ENCODE measurements at regions not wholly inside any gene's neighbourhood (a gene's known extent, or its start where the extent isn't known, plus 50 kb on each side); places are given as distances from the start of the nearest gene placed in this dataset.

DNA sequence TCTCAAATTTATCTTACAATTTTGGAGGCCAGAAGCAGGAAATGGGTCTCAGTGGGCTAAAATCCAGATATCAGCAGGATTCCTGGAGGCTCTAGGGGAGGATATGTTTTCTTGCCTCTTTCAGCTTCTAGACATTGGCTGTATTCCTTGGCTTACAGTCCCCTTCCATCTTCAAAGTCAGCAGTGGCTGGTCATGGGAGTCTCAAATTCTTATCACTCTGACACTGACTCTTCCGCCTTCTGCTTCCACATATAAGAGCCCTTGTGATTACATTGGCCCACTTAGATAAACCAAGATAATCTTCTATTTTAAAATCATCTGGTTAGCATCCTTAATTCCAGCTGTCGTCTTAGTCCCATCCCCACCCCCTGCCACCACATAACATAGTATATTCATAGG is 113.0 kb downstream of the PCDH7 start:
- FAIRE-seq: no peak
- Histone ChIP-seq H3K4me1 (no peaks in the 10 kb centered on the region), H3K4me3 (no peak overlapping the region), H3K4me2 (no peak overlapping the region), H3K27ac (no peak overlapping the region), H3K9me3 (no peaks in the 10 kb centered on the region)
- no peak for ATAC-seq
- no peak for TF ChIP-seq RFX5 (IDR thresholded peaks at IDR 0.05)
- TF ChIP-seq RAD21 (conservative IDR thresholded peaks at IDR 0.05 in 1 of 2, IDR thresholded peaks at IDR 0.05 in 1 of 2): no peak
- TF ChIP-seq HDAC2 (IDR thresholded peaks at IDR 0.05): no peak
- TF ChIP-seq HOXB13 (CRISPR knock-in tag; IDR thresholded peaks at IDR 0.05; ENCODE audit: low read depth): no peak
- TF ChIP-seq CBX2 (IDR thresholded peaks at IDR 0.05; ENCODE audit: borderline replicate concordance, low read depth): no peak
- TF ChIP-seq CHD2 (IDR thresholded peaks at IDR 0.05; ENCODE audit: low read length, partially characterized antibody): no peak
- TF ChIP-seq ZFP36 (IDR thresholded peaks at IDR 0.05; ENCODE audit: borderline replicate concordance, partially characterized antibody): no peak
- no peak for TF ChIP-seq RNF2 (IDR thresholded peaks at IDR 0.05; ENCODE audit: borderline replicate concordance, low read depth)
- TF ChIP-seq, protein P1, sequence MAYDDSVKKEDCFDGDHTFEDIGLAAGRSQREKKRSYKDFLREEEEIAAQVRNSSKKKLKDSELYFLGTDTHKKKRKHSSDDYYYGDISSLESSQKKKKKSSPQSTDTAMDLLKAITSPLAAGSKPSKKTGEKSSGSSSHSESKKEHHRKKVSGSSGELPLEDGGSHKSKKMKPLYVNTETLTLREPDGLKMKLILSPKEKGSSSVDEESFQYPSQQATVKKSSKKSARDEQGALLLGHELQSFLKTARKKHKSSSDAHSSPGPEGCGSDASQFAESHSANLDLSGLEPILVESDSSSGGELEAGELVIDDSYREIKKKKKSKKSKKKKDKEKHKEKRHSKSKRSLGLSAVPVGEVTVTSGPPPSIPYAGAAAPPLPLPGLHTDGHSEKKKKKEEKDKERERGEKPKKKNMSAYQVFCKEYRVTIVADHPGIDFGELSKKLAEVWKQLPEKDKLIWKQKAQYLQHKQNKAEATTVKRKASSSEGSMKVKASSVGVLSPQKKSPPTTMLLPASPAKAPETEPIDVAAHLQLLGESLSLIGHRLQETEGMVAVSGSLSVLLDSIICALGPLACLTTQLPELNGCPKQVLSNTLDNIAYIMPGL (CRISPR knock-in tag; IDR thresholded peaks at IDR 0.05; ENCODE audit: borderline replicate concordance): no peak
- TF ChIP-seq, protein P2, sequence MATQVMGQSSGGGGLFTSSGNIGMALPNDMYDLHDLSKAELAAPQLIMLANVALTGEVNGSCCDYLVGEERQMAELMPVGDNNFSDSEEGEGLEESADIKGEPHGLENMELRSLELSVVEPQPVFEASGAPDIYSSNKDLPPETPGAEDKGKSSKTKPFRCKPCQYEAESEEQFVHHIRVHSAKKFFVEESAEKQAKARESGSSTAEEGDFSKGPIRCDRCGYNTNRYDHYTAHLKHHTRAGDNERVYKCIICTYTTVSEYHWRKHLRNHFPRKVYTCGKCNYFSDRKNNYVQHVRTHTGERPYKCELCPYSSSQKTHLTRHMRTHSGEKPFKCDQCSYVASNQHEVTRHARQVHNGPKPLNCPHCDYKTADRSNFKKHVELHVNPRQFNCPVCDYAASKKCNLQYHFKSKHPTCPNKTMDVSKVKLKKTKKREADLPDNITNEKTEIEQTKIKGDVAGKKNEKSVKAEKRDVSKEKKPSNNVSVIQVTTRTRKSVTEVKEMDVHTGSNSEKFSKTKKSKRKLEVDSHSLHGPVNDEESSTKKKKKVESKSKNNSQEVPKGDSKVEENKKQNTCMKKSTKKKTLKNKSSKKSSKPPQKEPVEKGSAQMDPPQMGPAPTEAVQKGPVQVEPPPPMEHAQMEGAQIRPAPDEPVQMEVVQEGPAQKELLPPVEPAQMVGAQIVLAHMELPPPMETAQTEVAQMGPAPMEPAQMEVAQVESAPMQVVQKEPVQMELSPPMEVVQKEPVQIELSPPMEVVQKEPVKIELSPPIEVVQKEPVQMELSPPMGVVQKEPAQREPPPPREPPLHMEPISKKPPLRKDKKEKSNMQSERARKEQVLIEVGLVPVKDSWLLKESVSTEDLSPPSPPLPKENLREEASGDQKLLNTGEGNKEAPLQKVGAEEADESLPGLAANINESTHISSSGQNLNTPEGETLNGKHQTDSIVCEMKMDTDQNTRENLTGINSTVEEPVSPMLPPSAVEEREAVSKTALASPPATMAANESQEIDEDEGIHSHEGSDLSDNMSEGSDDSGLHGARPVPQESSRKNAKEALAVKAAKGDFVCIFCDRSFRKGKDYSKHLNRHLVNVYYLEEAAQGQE (IDR thresholded peaks at IDR 0.05): no peak
- no peak for TF ChIP-seq ZC3H11A (IDR thresholded peaks at IDR 0.05)
- TF ChIP-seq, protein P3, sequence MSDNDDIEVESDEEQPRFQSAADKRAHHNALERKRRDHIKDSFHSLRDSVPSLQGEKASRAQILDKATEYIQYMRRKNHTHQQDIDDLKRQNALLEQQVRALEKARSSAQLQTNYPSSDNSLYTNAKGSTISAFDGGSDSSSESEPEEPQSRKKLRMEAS (IDR thresholded peaks at IDR 0.05): no peak
- TF ChIP-seq, protein P4, sequence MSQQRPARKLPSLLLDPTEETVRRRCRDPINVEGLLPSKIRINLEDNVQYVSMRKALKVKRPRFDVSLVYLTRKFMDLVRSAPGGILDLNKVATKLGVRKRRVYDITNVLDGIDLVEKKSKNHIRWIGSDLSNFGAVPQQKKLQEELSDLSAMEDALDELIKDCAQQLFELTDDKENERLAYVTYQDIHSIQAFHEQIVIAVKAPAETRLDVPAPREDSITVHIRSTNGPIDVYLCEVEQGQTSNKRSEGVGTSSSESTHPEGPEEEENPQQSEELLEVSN (IDR thresholded peaks at IDR 0.05; ENCODE audit: borderline replicate concordance, low read depth): no peak
- no peak for TF ChIP-seq ZSCAN20 (CRISPR knock-in tag; IDR thresholded peaks at IDR 0.05)
- TF ChIP-seq BHLHE40 (IDR thresholded peaks at IDR 0.05; ENCODE audit: low read depth, low read length): no peak
- no peak for DNase-seq (ENCODE audit: low read depth in 1 of 2, low spot score in 1 of 2)
- CTCF ChIA-PET: no interaction called here
- WGBS (ENCODE audit: missing lambda C conversion rate): 25% methylated on average over 2 of the region's 2 CpGs
- POLR2A ChIA-PET: no interaction called here

DNA sequence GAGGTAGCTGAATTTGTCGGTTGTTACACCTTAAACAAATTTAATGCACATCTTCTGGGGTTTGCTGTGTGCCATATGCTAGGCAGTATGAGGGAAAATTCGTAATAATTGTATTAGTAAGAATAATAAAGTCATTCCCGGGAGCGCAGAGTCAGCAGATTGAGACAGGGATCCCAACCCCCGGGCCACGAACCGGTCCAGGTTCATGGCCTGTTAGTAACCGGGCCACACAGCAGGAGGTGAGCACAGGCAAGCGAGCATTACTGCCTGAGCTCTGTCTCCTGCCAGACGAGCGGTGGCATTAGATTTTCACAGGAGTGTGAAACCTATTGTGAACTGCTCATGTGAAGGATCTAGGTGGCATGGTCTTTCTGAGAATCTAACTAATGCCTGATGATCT is 114.9 kb downstream of the PCDH7 start:
- CTCF ChIA-PET: no interaction called here
- Histone ChIP-seq H3K4me3 (no peak overlapping the region), H3K4me1 (no peaks in the 10 kb centered on the region), H3K27ac (no peak overlapping the region), H3K4me2 (no peak overlapping the region), H3K9me3 (no peaks in the 10 kb centered on the region)
- no peak for TF ChIP-seq GATA3 (IDR thresholded peaks at IDR 0.05; ENCODE audit: borderline replicate concordance)
- no peak for TF ChIP-seq RFX5 (IDR thresholded peaks at IDR 0.05)
- TF ChIP-seq CHD4 (IDR thresholded peaks at IDR 0.05; ENCODE audit: borderline replicate concordance): no peak
- no peak for TF ChIP-seq TP53 (CRISPR knock-in tag; IDR thresholded peaks at IDR 0.05)
- ATAC-seq (no peak), DNase-seq (ENCODE audit: low read depth in 1 of 2, low spot score in 1 of 2) (no peak), FAIRE-seq (no peak)
- 16% methylated on average over 4 of the region's 11 CpGs for WGBS (ENCODE audit: missing lambda C conversion rate)
- POLR2A ChIA-PET: no interaction called here

DNA sequence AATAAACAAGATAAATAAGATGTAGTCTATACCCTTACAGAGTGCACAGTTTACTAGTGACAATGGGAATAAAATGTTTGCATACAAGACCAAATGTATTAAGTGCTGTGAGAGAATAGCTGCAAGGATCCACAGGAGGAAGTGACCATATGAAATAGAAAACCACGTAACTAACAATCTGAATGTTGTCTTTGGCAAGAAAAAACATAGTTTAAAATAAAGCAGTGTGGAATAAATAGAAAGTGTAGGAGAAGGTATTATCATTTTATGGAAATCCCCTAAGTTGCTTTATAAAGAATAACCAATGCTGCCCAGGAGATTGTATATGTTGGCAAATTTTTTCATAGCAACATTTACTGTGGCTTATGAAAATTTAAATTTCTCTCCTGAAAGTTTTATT is 116.1 kb downstream of the PCDH7 start:
- no peaks in the 10 kb centered on the region for H3K4me1 ChIP-seq
- ChIA-PET CTCF (no interaction called here), POLR2A (no interaction called here)
- no peaks in the 10 kb centered on the region for H3K9me3 ChIP-seq
- DNase-seq (ENCODE audit: low read depth in 1 of 2, low spot score in 1 of 2) (no peak), ATAC-seq (no peak), FAIRE-seq (no peak)
- no peak overlapping the region for H3K4me2 ChIP-seq
- WGBS (ENCODE audit: missing lambda C conversion rate): 13% methylated on average over 1 of the region's 1 CpG
- H3K27ac ChIP-seq: no peak overlapping the region
- H3K4me3 ChIP-seq: no peak overlapping the region
- TF ChIP-seq BHLHE40 (IDR thresholded peaks at IDR 0.05; ENCODE audit: low read depth, low read length): no peak
- TF ChIP-seq CEBPB (IDR thresholded peaks at IDR 0.05): no peak
- no peak for TF ChIP-seq ESRRA (IDR thresholded peaks at IDR 0.05; ENCODE audit: borderline replicate concordance, low read length)
- TF ChIP-seq HOXA7 (CRISPR knock-in tag; IDR thresholded peaks at IDR 0.05): no peak
- TF ChIP-seq HEYL (CRISPR knock-in tag; IDR thresholded peaks at IDR 0.05): no peak
- TF ChIP-seq ZFP36 (IDR thresholded peaks at IDR 0.05; ENCODE audit: borderline replicate concordance, partially characterized antibody): no peak
- no peak for TF ChIP-seq KDM1A (IDR thresholded peaks at IDR 0.05; ENCODE audit: low read depth)
- no peak for TF ChIP-seq GATA3 (IDR thresholded peaks at IDR 0.05; ENCODE audit: borderline replicate concordance)
- TF ChIP-seq HOXB13 (CRISPR knock-in tag; IDR thresholded peaks at IDR 0.05; ENCODE audit: low read depth): no peak
- TF ChIP-seq NFE2L2 (conservative IDR thresholded peaks at IDR 0.05; ENCODE audit: low read length): no peak
- TF ChIP-seq RNF2 (IDR thresholded peaks at IDR 0.05; ENCODE audit: borderline replicate concordance, low read depth): no peak
- TF ChIP-seq, protein P5, sequence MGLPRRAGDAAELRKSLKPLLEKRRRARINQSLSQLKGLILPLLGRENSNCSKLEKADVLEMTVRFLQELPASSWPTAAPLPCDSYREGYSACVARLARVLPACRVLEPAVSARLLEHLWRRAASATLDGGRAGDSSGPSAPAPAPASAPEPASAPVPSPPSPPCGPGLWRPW (IDR thresholded peaks at IDR 0.05): no peak
- TF ChIP-seq, protein P3 (IDR thresholded peaks at IDR 0.05): no peak
- no peak for TF ChIP-seq EHMT2 (IDR thresholded peaks at IDR 0.05; ENCODE audit: low read depth)
